Small intestine (tissue), 7 donors: ENCODE measurements at regions not wholly inside any gene's neighbourhood (a gene's known extent, or its start where the extent isn't known, plus 50 kb on each side); places are given as distances from the start of the nearest gene placed in this dataset.
"Not testable (repeated sequence)": the region's sequence is repeated elsewhere in the genome, so short reads cannot be mapped to it uniquely, and the experiment has no call there.

Source experiments
- DNase-seq, 2 donors: peaks; one replicate each; pipeline versions ENCODE4 v3.0.0 to v3.0.0-alpha.2; 2013
- FAIRE-seq: peaks from 2 replicates; lab custom pipeline; 2012; peaks lifted over from hg19 to GRCh38; lab: Jason Lieb, UNC
- H3K27ac ChIP-seq, 3 donors: one replicate each; pipeline ENCODE4 v1.5.1; 2013; ENCODE audit warnings: low read length in 2 of 3, mild to moderate bottlenecking in 2 of 3, control low read depth in 1 of 3, inconsistent platforms in 1 of 3, low read depth in 1 of 3, moderate library complexity in 1 of 3
- H3K27me3 ChIP-seq, 3 donors: one replicate each; pipeline ENCODE4 v1.6.1; 2013; ENCODE audit warnings: low read length in 3 of 3, inconsistent platforms in 1 of 3; ENCODE audit not compliant: control insufficient read depth in 3 of 3, insufficient read depth in 3 of 3
- H3K36me3 ChIP-seq, 3 donors: one replicate each; pipeline ENCODE4 v1.6.1; 2013; ENCODE audit warnings: low read length in 3 of 3, inconsistent platforms in 1 of 3, low read depth in 1 of 3, mild to moderate bottlenecking in 1 of 3, moderate library complexity in 1 of 3; ENCODE audit not compliant: control insufficient read depth in 3 of 3, insufficient read depth in 2 of 3
- H3K4me1 ChIP-seq, 3 donors: one replicate each; pipeline ENCODE4 v1.6.1; 2013; ENCODE audit warnings: low read length in 2 of 3, inconsistent platforms in 1 of 3, low read depth in 1 of 3, mild to moderate bottlenecking in 1 of 3, moderate library complexity in 1 of 3; ENCODE audit not compliant: control insufficient read depth in 3 of 3, insufficient read depth in 2 of 3
- H3K4me3 ChIP-seq, 3 donors: one replicate each; pipeline ENCODE4 v1.5.1; 2013; ENCODE audit warnings: low read length in 3 of 3, control low read depth in 1 of 3, inconsistent platforms in 1 of 3, low read depth in 1 of 3, mild to moderate bottlenecking in 1 of 3, moderate library complexity in 1 of 3
- H3K9me3 ChIP-seq, 2 donors: one replicate each; pipeline ENCODE4 v1.6.1; 2013; ENCODE audit warnings: low read depth in 1 of 2, low read length in 1 of 2; ENCODE audit not compliant: control insufficient read depth in 2 of 2, insufficient read depth in 1 of 2
- WGBS, 3 donors: extraction: QIAGEN DNeasy Blood & Tissue Kit; methylation state at CpG; one replicate each; pipeline ENCODE4 v1.1.7; 2013; 5-methylcytosine and 5-hydroxymethylcytosine counted together
- donor health status: healthy with polysubstance abuse.
- donor health status: control.
- donor health status: control.
- donor health status: Bipolar disorder and iron deficiency.
- donor health status: healthy.

DNA sequence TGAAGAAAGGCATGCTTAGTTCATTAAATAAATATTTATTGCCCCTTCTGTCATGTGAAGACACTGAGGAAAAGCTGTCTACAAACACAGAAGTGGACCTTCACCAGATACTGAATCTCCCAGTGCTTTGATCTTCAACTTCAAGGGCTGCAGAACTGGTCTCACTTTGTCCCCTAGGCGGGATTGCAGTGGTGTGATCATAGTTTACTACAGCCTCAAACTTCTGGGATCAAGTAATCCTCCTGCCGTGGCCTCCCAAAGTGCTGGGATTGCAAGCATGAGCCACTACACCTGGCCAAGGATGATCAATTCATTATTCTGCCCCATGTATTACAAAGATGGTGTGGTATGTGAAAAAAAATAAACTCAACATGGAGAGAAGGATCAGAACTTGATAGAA, 496.2 kb upstream of the HS3ST5 start:
- FAIRE-seq (no peak), DNase-seq (no peak)
- H3K4me3 ChIP-seq, result no peak overlapping the region
- H3K27me3 ChIP-seq, result no peaks in the 10 kb centered on the region
- no peak overlapping the region for H3K27ac ChIP-seq
- peaks cover 0 to 1% of the 10 kb centered on the region in 2 donors for H3K9me3 ChIP-seq
- no peaks in the 10 kb centered on the region for H3K36me3 ChIP-seq
- 68 to 76% (median 68%) methylated on average over 2 of the region's 2 CpGs for WGBS, 3 donors
- H3K4me1 ChIP-seq, result no peaks in the 10 kb centered on the region

DNA sequence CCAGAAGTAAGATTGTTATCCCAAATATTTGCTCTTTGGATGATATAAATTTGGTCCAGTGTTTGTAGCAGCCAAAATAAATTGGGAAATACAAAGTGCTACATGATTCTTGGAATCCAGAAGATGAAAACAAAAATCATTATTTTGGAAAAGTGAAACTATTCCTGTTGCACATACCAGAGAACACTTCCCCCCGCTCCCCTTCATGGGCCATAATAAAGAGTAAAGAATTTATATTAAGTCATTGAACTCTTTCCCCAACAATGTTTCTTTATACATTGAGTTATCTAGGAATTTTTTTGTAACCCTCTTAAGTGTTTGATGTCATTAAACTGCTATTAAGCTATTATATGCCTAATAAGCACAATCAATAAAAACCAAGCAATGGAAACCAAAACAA, 490.4 kb upstream of the HS3ST5 start:
- Histone ChIP-seq H3K36me3 (no peaks in the 10 kb centered on the region), H3K27ac (no peak overlapping the region), H3K4me1 (no peaks in the 10 kb centered on the region), H3K4me3 (no peak overlapping the region), H3K9me3 (no peaks in the 10 kb centered on the region), H3K27me3 (no peaks in the 10 kb centered on the region)
- FAIRE-seq, result no peak
- no peak for DNase-seq
- 63 to 93% (median 81%) methylated on average over 1 of the region's 1 CpG for WGBS, 3 donors

DNA sequence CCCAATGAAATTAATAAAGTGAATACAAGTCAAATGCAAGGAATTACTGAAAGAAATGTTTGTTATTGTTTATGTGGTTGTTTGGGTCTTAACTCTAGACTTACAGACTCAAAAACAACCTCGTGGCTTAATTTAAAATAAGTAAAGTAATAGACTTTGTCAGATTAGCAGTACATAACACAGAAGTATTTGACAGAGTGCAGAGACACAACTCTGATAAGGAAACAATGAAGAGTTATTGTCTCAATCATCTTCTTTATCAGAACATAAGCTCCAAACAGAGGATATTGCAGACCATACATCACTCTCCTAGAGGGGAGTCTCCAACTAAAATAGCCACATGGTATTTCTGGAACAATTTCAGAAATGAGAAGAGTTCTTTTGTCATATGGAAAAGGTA, 487.7 kb upstream of the HS3ST5 start:
- Histone ChIP-seq H3K27me3 (no peaks in the 10 kb centered on the region), H3K27ac (no peak overlapping the region), H3K4me1 (no peaks in the 10 kb centered on the region), H3K36me3 (no peaks in the 10 kb centered on the region), H3K9me3 (no peaks in the 10 kb centered on the region), H3K4me3 (no peak overlapping the region)
- no peak for FAIRE-seq
- no peak for DNase-seq
- 24 to 50% (median 29%) methylated on average over 1 of the region's 1 CpG for WGBS, 3 donors

DNA sequence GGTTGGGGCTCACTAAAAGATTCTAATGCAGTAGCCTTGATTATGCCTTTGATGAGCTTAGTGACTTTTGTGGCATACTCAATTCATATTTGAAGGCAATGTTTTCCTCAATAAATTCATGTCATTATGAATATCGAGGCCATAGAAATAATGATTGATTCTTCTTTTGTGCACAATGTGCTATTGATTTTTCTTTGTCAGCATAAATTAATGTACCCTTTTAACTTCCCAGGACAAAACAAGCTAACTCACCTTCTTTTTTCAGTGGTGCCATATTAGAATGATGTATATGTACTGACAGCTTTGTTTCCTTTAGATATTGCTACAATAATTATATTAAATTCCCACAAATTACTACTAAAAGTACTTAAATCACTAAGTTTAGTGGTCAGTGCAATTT, 484.3 kb upstream of the HS3ST5 start:
- Histone ChIP-seq H3K36me3 (no peaks in the 10 kb centered on the region), H3K27me3 (no peaks in the 10 kb centered on the region), H3K4me3 (no peak overlapping the region), H3K9me3 (no peaks in the 10 kb centered on the region), H3K4me1 (no peaks in the 10 kb centered on the region), H3K27ac (no peak overlapping the region)
- WGBS, 3 donors, result 66 to 88% (median 77%) methylated on average over 1 of the region's 1 CpG
- FAIRE-seq (no peak), DNase-seq (no peak)

DNA sequence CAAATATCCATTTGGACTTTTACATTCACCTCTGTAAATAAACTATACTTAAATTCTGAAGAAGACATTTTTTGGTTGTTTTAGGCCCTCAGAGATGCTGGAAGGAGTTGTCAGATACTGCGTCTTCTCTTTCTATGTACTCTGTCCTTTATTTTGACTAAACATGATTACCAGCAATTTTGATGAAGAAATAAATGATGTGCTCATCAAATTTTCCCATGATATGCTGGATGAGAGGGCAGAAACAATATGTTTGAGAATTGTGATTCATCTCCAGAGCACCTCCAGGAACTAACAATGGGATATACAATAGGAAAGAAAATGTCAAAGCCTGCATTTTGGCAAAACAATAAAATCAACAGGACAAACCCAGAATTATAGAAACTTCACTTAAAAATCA, 481.6 kb upstream of the HS3ST5 start:
- DNase-seq (no peak), FAIRE-seq (no peak)
- Histone ChIP-seq H3K27me3 (no peaks in the 10 kb centered on the region), H3K36me3 (no peaks in the 10 kb centered on the region), H3K9me3 (no peaks in the 10 kb centered on the region), H3K27ac (no peak overlapping the region), H3K4me1 (no peaks in the 10 kb centered on the region), H3K4me3 (no peak overlapping the region)
- 92 to 98% (median 92%) methylated on average over 1 of the region's 1 CpG for WGBS, 3 donors

DNA sequence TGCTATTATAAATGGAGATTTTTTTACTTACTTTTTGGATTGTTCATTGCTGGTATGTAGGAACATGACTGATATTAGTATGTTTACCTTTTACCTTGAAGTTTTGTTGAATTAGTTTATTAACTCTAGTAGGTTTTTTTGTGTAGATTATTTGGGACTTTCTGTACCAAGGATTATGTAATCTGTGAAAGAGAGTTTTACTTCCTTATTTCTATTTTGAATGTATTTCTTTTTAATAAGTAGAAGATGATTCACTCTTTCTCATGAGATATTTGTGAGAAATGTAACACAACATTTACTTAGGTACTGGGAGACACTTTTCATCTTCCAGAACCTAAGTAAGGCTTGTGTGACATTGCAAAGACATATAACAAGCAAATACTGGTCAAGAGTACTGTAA, 473.9 kb upstream of the HS3ST5 start:
- FAIRE-seq (no peak), DNase-seq (no peak)
- Histone ChIP-seq H3K4me3 (no peak overlapping the region), H3K4me1 (no peaks in the 10 kb centered on the region), H3K9me3 (no peaks in the 10 kb centered on the region), H3K27me3 (no peaks in the 10 kb centered on the region), H3K36me3 (no peaks in the 10 kb centered on the region), H3K27ac (no peak overlapping the region)

DNA sequence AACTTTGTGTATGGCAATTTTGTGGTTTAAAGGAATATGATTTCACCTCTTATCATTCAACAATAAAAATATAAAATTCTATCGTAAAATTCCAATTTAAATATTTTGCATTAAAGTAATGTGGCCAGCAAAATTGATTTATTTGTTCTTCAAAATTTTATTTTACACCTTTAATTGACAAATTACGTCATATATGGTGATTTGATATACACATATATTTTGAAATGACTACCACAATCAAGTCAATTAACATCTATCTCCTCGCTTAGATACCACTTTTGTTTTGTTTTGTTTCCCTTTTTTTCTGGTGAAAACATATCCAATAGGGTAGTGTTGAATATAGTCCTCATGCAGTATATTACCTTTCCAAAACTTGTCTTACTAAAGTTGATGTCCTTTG, 467.6 kb upstream of the HS3ST5 start:
- DNase-seq (no peak), FAIRE-seq (no peak)
- no peaks in the 10 kb centered on the region for H3K4me1 ChIP-seq
- H3K27me3 ChIP-seq, result no peaks in the 10 kb centered on the region
- 83 to 87% (median 83%) methylated on average over 3 of the region's 3 CpGs for WGBS, 3 donors
- H3K27ac ChIP-seq, result no peak overlapping the region
- H3K9me3 ChIP-seq, result no peaks in the 10 kb centered on the region
- H3K4me3 ChIP-seq, result no peak overlapping the region
- no peaks in the 10 kb centered on the region for H3K36me3 ChIP-seq

DNA sequence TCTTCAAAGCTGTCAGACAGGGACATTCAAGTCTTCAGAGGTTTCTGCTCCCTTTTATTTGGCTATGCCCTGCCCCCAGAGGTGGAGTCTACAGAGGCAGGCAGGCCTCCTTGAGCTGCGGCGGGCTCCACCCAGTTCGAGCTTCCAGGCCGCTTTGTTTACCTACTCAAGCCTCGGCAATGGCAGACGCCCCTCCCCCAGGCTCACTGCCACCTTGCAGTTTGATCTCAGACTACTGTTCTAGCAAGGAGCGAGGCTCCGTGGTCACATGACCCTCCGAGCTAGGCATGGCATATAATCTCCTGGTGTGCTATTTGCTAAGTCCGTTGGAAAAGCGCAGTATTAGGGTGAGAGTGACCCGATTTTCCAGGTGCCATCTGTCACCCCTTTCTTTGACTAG, 462.6 kb upstream of the HS3ST5 start:
- not testable (repeated sequence) for DNase-seq, FAIRE-seq, H3K36me3 ChIP-seq, H3K4me3 ChIP-seq, H3K27ac ChIP-seq, H3K27me3 ChIP-seq, H3K9me3 ChIP-seq, H3K4me1 ChIP-seq
- 88 to 93% (median 89%) methylated on average over 11 to 12 of the region's 12 CpGs for WGBS, 3 donors

DNA sequence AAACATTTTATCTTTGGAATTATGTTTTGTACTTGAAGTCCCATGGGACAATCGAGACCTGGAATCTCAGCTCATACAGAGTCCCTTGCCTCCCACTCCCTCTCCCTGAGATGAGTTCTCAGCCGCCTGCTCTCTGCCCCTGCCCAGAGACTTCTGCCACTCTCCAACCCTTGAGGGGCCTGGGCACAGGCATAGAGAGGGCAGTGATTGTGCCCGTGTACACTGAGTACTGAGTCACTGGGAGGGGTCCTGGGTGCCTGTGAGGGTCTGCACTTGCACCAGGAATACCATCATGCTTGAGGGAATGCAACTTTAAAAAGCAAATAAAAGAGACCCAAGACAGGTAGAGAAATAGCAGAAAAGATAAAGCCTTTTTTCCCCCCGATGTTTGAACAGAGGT, 453.8 kb upstream of the HS3ST5 start:
- 77 to 90% (median 80%) methylated on average over 4 of the region's 4 CpGs for WGBS, 3 donors
- Histone ChIP-seq H3K4me1 (no peaks in the 10 kb centered on the region), H3K27me3 (no peaks in the 10 kb centered on the region), H3K36me3 (no peaks in the 10 kb centered on the region), H3K4me3 (no peak overlapping the region), H3K27ac (no peak overlapping the region), H3K9me3 (no peaks in the 10 kb centered on the region)
- FAIRE-seq (no peak), DNase-seq (no peak)
